Astrocyte (in vitro differentiated cells and primary cell): ENCODE measurements at regions not wholly inside any gene's neighbourhood (a gene's known extent, or its start where the extent isn't known, plus 50 kb on each side); places are given as distances from the start of the nearest gene placed in this dataset.

Source experiments
- CTCF ChIP-seq: IDR thresholded peaks from 2 replicates; pipeline ENCODE4 v1.5.1; 2011; ENCODE audit warnings: low read depth, mild to moderate bottlenecking, inconsistent platforms, low read length, moderate library complexity; ENCODE audit not compliant: insufficient read depth
- EZH2 ChIP-seq: IDR thresholded peaks from 2 replicates; pipeline ENCODE4 v1.6.1; 2012; ENCODE audit warnings: mild to moderate bottlenecking, low read length, inconsistent platforms; ENCODE audit not compliant: insufficient read depth

- no peak for TF ChIP-seq EZH2
- TF ChIP-seq CTCF, result no peak
Observed at GRCh38 chr5:25441810-25442209, 797.0 kb upstream of the CDH10 start.
